K562 (cell line): ENCODE measurements at regions not wholly inside any gene's neighbourhood (a gene's known extent, or its start where the extent isn't known, plus 50 kb on each side); places are given as distances from the start of the nearest gene placed in this dataset.

Source experiments
- ATF1 ChIP-seq, 2 experiments: fragments of 450-650 bp in 1 of 2; IDR thresholded peaks; 2 replicates each; pipeline ENCODE4 v1.6.1; 2016; ENCODE audit warnings: missing compliant biosample characterization in 1 of 2, missing genetic modification characterization in 1 of 2
- ATF7 ChIP-seq: fragments of 450-650 bp; IDR thresholded peaks from 2 replicates; pipeline ENCODE4 v1.7.1; 2014; ENCODE audit warnings: mild to moderate bottlenecking, moderate library complexity
- CTBP1 ChIP-seq: fragments of 450-650 bp; IDR thresholded peaks from 2 replicates; pipeline ENCODE4 v1.6.1; 2016; ENCODE audit warnings: borderline replicate concordance
- FOXP1 ChIP-seq: sonication (generic); formaldehyde crosslinking; IDR thresholded peaks from 2 replicates; pipeline ENCODE4 v1.8.0; 2022; ENCODE audit warnings: mild to moderate bottlenecking, missing genetic modification reagents
- HDAC2 ChIP-seq: fragments of 450-650 bp; IDR thresholded peaks from 2 replicates; pipeline ENCODE4 v1.6.1; 2016; ENCODE audit warnings: mild to moderate bottlenecking
- HMGXB4 ChIP-seq: sonication (generic); formaldehyde crosslinking; IDR thresholded peaks from 2 replicates; pipeline ENCODE4 v1.8.1; 2023; ENCODE audit warnings: mild to moderate bottlenecking, missing genetic modification reagents
- KDM1A ChIP-seq, 2 experiments: fragments of 450-650 bp; IDR thresholded peaks; 2 replicates each; pipeline ENCODE4 v1.6.1; 2016; ENCODE audit warnings: mild to moderate bottlenecking in 2 of 2
- MED1 ChIP-seq: sonication (generic); formaldehyde crosslinking; IDR thresholded peaks from 2 replicates; pipeline ENCODE4 v1.8.1; 2023; ENCODE audit warnings: missing genetic modification reagents, borderline replicate concordance
- NCOR1 ChIP-seq: fragments of 450-650 bp; IDR thresholded peaks from 2 replicates; pipeline ENCODE4 v1.6.1; 2016; ENCODE audit warnings: mild to moderate bottlenecking, moderate library complexity
- PHB2 ChIP-seq: fragments of 450-650 bp; IDR thresholded peaks from 2 replicates; pipeline ENCODE4 v1.6.1; 2017; ENCODE audit warnings: low read depth
- PML ChIP-seq: IDR thresholded peaks from 2 replicates; pipeline ENCODE4 v1.6.1; 2012; ENCODE audit warnings: low read length, inconsistent platforms
- SMAD1 ChIP-seq: fragments of 150-350 bp; IDR thresholded peaks from 2 replicates; pipeline ENCODE4 v1.6.1; 2014; ENCODE audit warnings: low read length, low read depth; ENCODE audit not compliant: partially characterized antibody
- SOX6 ChIP-seq: fragments of 450-650 bp; IDR thresholded peaks from 2 replicates; pipeline ENCODE4 v1.6.1; 2014; ENCODE audit warnings: mild to moderate bottlenecking
- STAT5A ChIP-seq: IDR thresholded peaks from 2 replicates; pipeline ENCODE4 v1.6.1; 2012; ENCODE audit warnings: low read length, inconsistent platforms, borderline replicate concordance
- ZNF740 ChIP-seq, 3 experiments: fragments of 200-800 bp in 1 of 3; sonication (Bioruptor generic) in 1 of 3; sonication (generic) in 1 of 3; formaldehyde crosslinking in 1 of 3; IDR thresholded peaks; 2 replicates each; pipeline versions ENCODE4 v1.6.1 to v1.8.0; 2016 to 2022; ENCODE audit warnings: mild to moderate bottlenecking in 2 of 3, missing compliant biosample characterization in 2 of 3, missing genetic modification characterization in 2 of 3, missing genetic modification reagents in 1 of 3
- TF ChIP-seq, protein P1 (sequence below), 2 experiments: IDR thresholded peaks in 1 of 2; conservative IDR thresholded peaks in 1 of 2; 2 replicates each; pipeline ENCODE4 v1.6.1; 2016; ENCODE audit warnings: low read depth in 2 of 2, mild to moderate bottlenecking in 1 of 2, missing compliant biosample characterization in 1 of 2, missing genetic modification characterization in 1 of 2, moderate library complexity in 1 of 2
- TF ChIP-seq, protein P2 (sequence below): sonication (generic); formaldehyde crosslinking; IDR thresholded peaks from 2 replicates; pipeline ENCODE4 v1.8.0; 2022; ENCODE audit warnings: mild to moderate bottlenecking, low read depth, missing genetic modification reagents
- TF ChIP-seq, protein P3 (sequence below), 2 experiments: fragments of 450-650 bp; conservative IDR thresholded peaks; 2 replicates each; pipeline ENCODE4 v1.6.1; 2017; ENCODE audit warnings: mild to moderate bottlenecking in 2 of 2, moderate library complexity in 2 of 2

DNA sequence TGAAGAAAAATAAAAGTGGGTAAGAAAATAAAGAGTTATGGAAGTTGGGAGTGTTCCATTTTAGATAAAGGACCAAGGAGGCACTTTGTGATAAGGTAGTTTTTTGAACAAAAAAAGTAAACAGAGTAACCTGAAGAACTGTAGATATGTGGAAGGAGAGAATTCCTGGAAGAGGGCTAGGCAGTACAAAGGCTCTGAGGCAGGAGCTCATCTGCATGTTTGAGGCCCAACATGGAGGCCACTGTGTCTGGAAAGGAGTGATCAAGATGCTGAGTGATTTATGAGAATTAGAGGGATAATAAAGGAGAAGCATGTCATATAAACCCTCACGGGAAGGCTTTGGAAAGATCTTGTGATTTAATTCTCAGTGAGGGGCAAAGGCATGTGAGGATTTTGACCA lies 126.5 kb downstream of the DTWD1 start (continued):
- TF ChIP-seq, protein P1, sequence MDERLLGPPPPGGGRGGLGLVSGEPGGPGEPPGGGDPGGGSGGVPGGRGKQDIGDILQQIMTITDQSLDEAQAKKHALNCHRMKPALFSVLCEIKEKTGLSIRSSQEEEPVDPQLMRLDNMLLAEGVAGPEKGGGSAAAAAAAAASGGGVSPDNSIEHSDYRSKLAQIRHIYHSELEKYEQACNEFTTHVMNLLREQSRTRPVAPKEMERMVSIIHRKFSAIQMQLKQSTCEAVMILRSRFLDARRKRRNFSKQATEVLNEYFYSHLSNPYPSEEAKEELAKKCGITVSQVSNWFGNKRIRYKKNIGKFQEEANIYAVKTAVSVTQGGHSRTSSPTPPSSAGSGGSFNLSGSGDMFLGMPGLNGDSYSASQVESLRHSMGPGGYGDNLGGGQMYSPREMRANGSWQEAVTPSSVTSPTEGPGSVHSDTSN (CRISPR knock-in tag; IDR thresholded peaks at IDR 0.05; ENCODE audit: low read depth) = no peak
- TF ChIP-seq, protein P1 (tag; conservative IDR thresholded peaks at IDR 0.05; ENCODE audit: low read depth) = peak; percentile 68
- TF ChIP-seq ZNF740 (CRISPR knock-in tag; IDR thresholded peaks at IDR 0.05) = no peak
- TF ChIP-seq ZNF740 (tag; IDR thresholded peaks at IDR 0.05) = no peak
- TF ChIP-seq MED1 (CRISPR knock-in tag) = no peak
- peak; percentile 86 for TF ChIP-seq NCOR1
- no peak for TF ChIP-seq SMAD1
- peak in 1 of 2 experiments; percentile 47; a peak in 1 of 4 replicates for TF ChIP-seq KDM1A (IDR thresholded peaks at IDR 0.05)
- TF ChIP-seq ATF7 = 0 out of 2 replicates have a peak, but pooled peaks have one; percentile 14
- TF ChIP-seq FOXP1 (CRISPR knock-in tag) = no peak
- TF ChIP-seq, protein P2, sequence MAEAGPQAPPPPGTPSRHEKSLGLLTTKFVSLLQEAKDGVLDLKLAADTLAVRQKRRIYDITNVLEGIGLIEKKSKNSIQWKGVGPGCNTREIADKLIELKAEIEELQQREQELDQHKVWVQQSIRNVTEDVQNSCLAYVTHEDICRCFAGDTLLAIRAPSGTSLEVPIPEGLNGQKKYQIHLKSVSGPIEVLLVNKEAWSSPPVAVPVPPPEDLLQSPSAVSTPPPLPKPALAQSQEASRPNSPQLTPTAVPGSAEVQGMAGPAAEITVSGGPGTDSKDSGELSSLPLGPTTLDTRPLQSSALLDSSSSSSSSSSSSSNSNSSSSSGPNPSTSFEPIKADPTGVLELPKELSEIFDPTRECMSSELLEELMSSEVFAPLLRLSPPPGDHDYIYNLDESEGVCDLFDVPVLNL (CRISPR knock-in tag) = no peak
- 0 out of 2 replicates have a peak, but pooled peaks have one; percentile 28 for TF ChIP-seq HDAC2
- peak; percentile 44; the same call in 1 of the 2 replicates for TF ChIP-seq PML
- TF ChIP-seq SOX6 = peak; percentile 89
- TF ChIP-seq, protein P3, sequence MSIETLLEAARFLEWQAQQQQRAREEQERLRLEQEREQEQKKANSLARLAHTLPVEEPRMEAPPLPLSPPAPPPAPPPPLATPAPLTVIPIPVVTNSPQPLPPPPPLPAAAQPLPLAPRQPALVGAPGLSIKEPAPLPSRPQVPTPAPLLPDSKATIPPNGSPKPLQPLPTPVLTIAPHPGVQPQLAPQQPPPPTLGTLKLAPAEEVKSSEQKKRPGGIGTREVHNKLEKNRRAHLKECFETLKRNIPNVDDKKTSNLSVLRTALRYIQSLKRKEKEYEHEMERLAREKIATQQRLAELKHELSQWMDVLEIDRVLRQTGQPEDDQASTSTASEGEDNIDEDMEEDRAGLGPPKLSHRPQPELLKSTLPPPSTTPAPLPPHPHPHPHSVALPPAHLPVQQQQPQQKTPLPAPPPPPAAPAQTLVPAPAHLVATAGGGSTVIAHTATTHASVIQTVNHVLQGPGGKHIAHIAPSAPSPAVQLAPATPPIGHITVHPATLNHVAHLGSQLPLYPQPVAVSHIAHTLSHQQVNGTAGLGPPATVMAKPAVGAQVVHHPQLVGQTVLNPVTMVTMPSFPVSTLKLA (conservative IDR thresholded peaks at IDR 0.05) = 0 out of 4 replicates have a peak, but pooled peaks of 1 of the 2 experiments have one; percentile 18
- TF ChIP-seq CTBP1 = 0 out of 2 replicates have a peak, but pooled peaks have one; percentile 46
- TF ChIP-seq ATF1 (CRISPR knock-in tag; IDR thresholded peaks at IDR 0.05) = no peak
- no peak for TF ChIP-seq ATF1 (tag; IDR thresholded peaks at IDR 0.05)
- TF ChIP-seq STAT5A = peak; percentile 79
- TF ChIP-seq HMGXB4 (CRISPR knock-in tag) = no peak
- TF ChIP-seq PHB2 = peak; percentile 73
